ENCODE measurements at regions not wholly inside any gene's neighbourhood (a gene's known extent, or its start where the extent isn't known, plus 50 kb on each side); places are given as distances from the start of the nearest gene placed in this dataset.

- TF ChIP-seq RNF2 (IDR thresholded peaks at IDR 0.05; ENCODE audit: borderline replicate concordance, low read depth, low read length, missing control alignments, poor library complexity, severe bottlenecking): no peak
- TF ChIP-seq JUND (IDR thresholded peaks at IDR 0.05; ENCODE audit: low read length): no peak
- TF ChIP-seq CTCF (IDR thresholded peaks at IDR 0.05; ENCODE audit: control extremely low read depth in 1 of 3, insufficient read depth in 1 of 3, low read depth in 1 of 3, low read length in 3 of 3): no peak
- no peak for TF ChIP-seq NRF1 (IDR thresholded peaks at IDR 0.05; ENCODE audit: low read depth, low read length)
These were observed 59.9 kb upstream of the MYCN start for GRCh38 chr2:15880226-15881119.
